NCI-H345 treated with DMSO at 0.1 percent for 48 hours (cell line): ENCODE measurements at regions not wholly inside any gene's neighbourhood (a gene's known extent, or its start where the extent isn't known, plus 50 kb on each side); places are given as distances from the start of the nearest gene placed in this dataset.
"Not testable (repeated sequence)": the region's sequence is repeated elsewhere in the genome, so short reads cannot be mapped to it uniquely, and the experiment has no call there.

Source experiments
- DNase-seq: peaks from one replicate; lab custom pipeline; 2025; ENCODE audit not compliant: unreplicated experiment; lab: John Stamatoyannopoulos, UW

DNA sequence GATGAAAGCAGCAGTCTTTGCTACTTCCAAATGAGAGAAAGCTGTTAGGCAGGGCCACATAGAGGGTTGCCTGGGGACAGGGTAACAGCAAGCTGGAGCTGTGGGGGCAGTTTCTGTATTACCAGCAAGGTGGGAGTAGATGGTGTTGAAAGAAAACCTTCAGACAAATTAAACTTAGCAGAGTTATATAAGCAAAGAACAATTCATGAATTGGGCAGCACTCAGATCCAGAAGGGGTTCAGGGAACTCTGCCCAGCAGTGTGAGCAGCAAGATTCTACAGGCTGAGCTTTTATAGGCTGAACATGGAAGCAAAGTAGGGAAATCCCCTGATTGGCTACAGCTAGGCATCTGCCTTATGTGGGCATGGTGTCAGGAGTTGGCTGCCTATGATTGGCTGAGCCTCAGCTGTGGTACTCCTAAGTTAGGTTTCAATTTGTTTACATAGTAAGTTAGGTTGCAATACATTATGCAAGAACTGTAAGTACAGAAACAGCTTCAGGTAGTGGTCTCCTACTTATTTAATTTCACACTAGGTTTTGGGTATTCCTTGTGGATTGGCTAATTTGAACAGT is 64.1 kb upstream of the TMPRSS2 start:
- DNase-seq = no peak

DNA sequence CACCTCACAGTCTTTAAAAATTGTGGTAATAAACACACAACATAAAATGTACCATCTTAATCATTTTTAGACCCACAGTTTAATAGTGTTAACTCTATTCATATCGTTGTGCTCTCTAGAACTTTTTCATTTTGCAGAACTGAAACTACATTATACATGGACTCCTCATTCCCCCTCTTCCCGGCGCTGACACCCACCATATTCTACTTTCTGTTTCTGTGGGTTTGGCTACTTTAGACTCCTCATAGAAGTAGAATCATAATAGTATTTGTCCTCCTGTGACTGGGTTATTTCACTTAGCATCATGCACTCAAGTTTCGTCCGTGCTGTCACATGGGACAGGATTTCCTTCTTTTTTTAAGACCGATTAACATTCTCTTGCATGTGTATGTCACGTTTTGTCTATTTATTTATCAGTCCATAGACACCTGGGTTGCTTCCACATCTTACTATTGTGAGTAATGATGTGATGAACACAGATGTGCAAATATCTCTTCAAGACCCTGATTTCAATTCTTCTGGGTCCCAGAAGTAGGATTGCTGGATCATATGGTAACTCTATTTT is 62.9 kb upstream of the TMPRSS2 start:
- DNase-seq = no peak

DNA sequence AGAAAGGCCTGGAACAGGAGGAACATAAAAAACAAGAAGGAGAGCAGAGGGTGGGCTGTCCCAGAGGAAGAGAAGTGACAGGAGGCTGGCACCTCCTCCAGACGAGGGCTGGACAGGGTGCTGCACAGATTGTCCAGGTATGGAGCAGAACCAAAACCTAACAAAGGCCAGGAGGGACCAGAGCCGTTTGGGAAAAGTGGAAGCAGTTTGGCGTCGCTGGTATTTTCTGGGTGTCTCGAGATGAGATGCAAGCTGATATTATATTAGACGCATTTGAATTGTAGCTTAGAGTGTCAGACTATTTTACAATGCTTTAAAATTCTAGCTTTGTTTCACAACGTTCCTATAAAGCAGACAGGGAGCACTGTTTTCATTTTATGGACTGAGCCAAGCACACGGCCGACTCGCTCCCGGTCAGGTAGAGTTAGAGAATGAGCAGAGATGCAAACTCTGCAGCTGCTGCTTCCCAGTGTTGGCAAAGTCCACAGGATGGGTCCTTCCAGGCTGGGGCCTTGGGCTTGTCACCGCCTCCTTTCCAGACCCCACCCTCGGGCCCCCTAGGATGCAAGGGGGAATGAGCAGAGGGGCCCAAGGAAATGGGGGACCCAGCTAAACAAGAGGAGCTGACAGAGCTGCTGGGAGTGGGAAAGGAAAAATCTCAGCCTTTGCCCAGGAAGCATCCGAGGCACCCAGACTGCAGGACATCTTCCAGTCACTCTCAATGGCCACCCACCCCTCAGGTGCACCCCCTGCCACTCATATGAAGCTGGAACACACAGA is 60.8 kb upstream of the TMPRSS2 start:
- no peak for DNase-seq

DNA sequence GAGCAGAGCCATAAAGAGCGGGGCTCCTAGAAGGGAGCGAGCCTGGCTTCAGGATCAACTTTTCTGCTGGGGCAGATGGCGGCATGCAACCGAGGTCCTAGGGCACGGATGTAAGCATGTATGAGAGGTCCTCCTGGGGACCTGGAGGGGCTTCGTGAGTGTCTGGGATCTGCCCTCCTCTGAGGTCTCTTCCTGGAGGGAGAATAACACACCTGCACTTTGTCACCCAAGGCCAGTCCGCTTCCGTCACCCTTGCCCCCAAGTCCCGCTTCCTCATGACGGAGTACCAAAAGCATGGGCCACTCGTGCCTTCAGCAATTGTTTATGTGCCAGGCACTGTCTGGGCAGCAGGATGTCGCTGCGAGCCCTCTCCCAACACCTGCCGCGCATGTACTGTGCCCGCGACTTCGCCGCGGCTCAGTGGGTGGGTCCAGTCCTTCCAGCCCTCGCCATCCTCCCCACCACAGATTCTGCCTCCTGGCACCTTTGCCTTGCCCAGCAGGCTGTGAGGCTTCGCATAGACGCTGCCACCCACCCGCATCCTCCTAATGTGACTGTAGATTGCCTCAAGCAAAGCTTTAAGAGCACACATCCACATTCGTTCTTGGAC is 60.0 kb upstream of the TMPRSS2 start:
- no peak for DNase-seq

DNA sequence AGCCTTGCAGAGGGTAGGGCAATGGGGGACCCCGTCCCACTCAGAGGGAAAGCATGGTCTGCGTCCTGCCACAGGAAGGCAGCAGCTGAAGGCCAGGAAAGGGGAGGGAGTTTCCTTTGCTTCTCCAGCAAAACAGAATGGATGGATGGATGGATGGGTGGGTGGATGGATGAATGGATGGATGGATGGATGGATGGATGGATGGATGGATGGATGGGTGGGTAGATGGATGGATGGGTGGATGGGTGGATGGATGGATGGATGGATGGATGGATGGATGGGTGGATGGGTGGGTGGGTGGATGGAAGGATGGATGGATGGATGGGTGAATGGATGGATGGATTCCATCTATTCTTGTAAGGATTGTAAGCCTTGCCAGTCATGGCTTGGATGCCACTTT is 59.3 kb upstream of the TMPRSS2 start:
- not testable (repeated sequence) for DNase-seq

DNA sequence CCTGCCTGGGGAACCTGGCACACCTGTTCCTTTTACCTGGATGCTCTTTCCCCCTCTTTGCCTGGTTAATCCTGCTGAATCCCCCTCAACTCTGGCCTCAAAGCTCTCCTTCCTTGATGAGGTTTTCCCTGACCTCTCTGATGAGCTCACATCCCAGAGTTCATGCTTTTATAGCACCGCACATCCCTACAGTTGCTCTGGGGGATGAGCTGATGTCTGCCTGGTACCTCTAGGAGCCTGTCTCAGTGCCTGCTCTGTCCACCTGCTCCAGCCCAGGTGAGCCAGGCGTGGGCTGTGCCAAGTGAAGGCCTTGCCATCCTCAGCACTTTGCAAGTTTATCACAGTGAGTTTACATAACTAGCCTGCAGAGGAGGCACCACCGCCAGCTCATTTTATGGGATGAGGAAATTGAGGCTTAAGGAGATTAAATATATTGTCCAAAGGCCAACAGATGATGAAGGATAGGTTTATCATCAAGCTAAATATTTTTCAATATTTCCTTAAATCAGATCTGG is 58.6 kb upstream of the TMPRSS2 start:
- DNase-seq = no peak

DNA sequence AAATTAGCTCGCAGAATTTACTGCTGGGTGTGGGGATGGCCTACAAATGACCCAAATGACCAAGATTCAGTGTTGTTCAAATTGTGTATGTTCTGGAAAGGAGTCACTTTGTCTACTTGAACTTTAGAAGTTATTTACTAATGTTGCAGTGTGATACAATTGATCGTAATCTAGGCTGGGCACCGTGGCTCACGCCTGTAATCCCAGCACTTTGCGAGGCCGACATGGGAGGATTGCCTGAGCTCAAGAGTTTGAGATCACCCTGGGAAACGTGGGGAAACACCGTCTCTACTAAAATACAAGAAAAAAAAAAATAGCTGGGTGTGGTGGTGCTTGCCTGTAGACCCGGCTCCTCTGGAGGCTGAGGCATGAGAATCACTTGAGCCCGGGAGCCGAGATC is 57.6 kb upstream of the TMPRSS2 start:
- no peak for DNase-seq

DNA sequence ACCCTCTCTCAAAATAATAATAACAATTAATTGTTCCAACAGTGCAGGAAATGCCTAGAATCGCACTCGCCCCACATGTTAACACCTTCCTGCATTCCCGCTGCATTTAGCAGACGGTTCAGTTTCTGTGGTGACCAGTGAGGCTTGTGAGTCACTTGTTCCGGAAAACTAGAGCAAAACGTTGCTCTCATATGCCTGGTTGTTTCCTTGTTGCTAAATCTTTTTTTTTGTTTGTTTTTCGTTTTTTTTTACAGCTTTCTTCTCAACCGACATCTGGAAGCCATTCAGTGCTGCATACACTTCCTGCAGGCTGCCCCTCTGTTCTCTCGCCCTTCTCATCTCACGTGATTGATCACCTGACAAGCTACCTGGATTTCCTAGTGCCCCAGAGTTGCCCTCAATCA is 56.9 kb upstream of the TMPRSS2 start:
- no peak for DNase-seq

DNA sequence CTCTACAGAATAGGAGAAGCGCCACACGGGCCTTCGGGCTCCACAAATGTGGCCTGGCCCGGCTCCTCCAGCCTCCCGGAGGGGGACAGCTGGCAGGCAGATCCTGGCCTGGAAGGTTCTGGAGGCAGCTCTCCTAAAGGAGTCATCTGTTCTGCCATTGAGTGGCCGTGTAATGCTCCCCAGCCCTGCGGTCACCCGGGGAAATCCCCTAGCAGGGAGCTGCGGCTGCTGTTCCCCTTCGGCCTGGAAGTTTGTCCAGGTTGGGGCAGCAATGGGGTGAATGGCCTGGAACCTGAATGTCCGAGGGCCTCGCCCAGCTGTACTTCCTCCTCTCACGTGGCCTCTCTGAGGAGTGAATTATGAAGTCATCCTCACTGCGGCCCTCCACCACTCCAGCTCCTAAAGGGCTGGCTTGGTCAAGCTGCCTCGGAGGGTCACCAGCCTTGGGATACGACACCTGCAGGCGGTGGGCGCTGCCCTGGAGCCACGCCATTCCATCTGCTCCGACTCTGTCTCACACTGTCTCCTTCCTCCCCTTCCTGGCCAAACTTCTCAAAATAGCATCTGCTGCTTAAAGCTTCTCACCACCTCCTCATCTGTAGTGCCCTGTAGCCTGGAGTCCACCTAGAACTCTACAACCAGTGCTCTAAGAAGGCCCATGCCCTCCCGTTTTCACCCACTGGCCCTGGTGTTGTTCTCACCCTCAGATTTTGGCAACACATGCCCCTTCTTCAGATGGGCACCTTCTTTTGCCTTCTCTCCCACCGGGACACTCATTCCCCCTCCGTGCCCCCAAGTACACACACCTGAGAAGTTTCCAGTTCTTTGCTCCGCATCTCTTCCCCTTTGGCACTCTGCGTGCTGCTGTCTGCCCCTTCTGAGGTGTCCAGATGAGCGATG is 54.4 kb upstream of the TMPRSS2 start:
- no peak for DNase-seq

DNA sequence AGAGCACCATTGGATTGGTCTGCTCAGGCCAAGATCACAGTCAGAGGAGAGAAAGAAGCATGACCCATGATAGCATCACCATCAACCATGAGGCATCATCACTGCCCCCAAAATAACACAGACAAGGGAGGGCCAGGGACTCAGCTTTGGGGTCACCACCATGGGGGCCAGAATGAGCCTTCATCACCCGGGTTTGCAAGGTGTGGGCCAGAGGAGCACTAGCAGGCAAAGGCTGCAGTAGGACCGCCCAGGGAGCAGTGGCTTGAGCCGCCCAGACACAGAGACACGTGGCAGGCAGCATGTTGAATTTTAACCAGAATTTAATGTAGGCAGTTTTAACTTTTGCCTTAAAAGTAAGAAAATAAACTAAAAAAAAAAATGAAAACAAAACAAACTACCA is 53.7 kb upstream of the TMPRSS2 start:
- no peak for DNase-seq

DNA sequence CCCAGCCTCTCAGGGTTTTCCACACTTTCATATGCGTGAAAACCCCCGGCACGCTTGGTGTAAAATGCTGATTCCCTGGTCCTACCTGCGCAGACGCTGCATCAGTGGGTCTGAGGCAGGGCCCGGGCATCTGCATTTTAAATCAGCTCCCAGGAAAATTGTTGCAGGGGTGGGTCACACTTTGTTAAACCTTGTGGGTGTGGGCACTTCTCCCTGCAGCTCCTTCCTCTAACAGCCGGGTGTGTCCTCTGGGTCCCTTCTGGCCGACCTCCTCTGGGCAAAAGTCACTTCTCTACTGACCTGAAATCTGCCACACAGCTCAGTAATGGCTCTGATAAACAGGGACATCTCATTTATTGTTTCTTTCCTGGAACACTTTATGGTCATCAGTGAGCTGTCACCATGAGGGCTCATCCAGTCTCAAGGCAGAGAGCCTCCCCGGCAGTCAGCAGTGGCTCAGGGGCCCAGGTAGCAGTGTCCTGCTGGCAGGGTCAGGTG is 52.8 kb upstream of the TMPRSS2 start:
- no peak for DNase-seq

DNA sequence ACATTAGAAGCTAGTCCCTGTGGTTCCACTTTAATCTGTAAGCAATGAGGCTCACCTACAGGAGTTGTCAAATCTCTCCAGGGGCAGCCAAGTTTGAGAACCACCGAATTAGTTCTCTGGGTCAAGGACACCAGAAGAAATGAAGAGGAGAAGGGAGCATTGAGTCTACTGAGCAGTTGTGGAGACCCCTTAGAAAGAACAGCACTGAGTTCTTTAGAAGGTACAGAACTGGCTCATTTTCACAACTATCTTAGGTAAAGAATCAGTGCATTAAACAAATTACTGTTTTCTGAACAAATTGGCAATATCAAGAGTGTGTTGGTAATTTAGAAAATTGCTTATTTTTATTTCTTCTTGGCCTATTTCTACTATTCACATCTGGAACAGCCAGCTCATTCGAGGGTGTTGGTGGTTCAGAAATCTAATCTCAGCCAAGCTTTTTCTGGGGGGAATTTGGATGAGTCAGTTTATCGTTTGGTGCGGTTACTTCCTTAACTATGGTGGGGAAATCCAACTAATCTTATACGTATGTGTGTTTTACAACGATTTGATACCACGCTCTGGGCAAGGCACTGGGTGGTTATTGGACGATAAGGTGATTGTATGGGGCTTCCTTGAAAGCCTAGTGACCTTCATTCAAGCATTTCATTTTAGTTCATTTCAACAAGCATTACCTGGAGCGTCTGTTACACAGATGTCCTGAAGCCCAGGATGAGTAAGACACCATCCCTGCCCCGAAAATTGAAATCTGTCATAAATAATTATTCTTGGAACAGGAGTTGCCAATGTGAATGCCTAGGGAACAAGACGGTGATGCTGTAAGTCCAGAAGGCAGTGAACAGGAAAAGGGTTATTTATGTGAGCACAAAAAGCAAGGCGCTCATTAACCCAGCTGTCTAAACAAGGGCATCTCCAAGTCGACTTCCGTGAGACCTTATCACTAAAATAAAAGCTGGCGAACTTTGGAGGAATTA is 52.0 kb upstream of the TMPRSS2 start:
- no peak for DNase-seq

DNA sequence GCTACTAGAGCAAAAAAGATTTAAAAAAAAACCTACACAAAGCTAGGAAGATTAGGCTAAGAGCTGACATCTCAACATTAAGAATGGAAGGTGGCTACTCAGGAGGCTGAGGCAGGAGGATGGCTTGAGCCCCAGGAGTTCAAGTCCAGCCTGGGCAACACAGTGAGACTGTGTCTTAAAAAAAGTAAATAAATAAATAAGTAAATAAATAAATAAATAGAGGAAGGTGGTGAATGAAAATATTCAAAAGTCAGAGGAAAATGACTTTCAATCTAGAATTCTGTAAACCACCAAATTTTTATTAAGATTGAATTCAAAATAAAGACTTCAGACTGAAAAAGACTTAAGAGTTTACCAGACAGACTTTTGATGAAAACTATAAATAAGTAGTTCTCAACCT is 50.9 kb upstream of the TMPRSS2 start:
- DNase-seq = no peak

DNA sequence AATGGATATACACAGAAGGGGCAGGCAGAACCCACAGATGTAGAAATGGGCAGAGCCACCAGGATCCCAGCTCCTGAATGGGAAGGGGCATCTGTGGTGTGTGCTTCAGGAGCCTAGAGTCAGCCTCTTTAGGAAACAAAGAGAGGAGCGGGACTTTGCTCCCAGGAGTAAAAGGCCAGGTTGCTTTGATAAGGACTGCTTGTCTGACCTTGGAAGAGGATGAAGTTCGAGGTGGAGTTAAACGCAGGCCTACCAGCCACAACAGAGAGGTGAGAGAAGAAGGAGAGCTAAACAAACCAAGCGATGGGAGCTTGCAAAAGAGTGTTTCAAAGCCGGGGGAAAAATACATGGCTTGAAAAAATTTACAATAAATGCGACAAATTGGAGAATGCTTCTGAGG is 49.9 kb upstream of the TMPRSS2 start:
- no peak for DNase-seq
